GM04503 (cell line): ENCODE measurements at regions not wholly inside any gene's neighbourhood (a gene's known extent, or its start where the extent isn't known, plus 50 kb on each side); places are given as distances from the start of the nearest gene placed in this dataset.

Source experiments
- DNase-seq: peaks from one replicate; pipeline ENCODE4 v3.0.0-alpha.2; 2012; ENCODE audit warnings: low read depth

GRCh38 chr6:22808466-22808865, 239.1 kb downstream of the HDGFL1 start:
- no peak for DNase-seq

- DNase-seq = no peak
These were observed 240.0 kb downstream of the HDGFL1 start for GRCh38 chr6:22809370-22809769.

- no peak for DNase-seq
These were observed 249.8 kb downstream of the HDGFL1 start for GRCh38 chr6:22819209-22819608.

DNA sequence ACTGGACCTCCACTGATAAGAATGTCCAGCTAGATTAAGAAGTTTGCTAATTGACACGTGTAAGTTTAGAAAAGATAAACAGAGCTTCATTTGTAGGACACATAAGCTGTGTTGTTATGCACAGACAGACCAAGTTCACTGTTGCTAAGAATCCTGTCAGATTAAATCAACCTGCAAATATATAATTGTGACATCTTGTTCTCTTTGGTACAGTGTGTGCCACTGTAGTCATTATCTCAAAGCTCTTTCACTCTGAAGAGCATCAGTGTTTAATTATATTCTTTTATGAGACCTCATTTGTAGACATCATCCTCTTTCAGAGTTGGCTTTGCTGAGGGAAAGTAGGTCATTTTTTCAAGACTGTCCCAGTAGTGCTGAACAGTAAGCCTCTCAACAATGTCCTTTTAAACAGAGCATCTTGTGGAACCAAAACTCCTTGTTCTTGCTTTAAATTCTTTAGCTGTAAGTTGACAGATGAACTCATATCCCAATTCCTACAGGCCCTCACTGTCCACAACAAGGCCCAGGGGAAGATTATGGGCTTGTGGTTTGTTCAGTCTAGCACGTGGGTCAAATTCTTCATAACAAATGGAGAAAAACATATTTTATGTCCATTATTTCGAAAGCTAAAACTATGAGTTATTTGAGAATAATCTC, 252.4 kb downstream of the HDGFL1 start:
- DNase-seq = peak; percentile 58

DNA sequence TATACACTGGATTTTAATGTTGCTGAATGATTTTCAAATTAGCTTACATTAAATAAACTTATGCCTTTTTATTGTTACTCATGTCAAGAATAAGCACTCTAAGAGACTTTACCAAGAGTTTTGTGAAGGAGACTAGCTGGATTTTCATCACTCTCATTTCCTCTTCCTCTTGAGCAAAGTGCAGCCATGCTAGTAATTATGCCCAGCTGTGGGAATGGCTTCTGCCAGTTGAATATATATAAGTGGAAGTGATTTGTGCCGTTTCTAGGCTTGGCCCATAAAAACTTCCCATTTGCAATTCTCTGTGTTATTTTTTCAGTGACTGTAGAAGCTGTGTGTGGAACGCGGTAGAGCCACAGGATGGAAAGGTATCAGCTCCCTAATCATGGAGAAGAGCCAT, 255.8 kb downstream of the HDGFL1 start:
- DNase-seq = no peak

GRCh38 chr6:22826961-22827360, 257.6 kb downstream of the HDGFL1 start:
- DNase-seq = no peak

DNA sequence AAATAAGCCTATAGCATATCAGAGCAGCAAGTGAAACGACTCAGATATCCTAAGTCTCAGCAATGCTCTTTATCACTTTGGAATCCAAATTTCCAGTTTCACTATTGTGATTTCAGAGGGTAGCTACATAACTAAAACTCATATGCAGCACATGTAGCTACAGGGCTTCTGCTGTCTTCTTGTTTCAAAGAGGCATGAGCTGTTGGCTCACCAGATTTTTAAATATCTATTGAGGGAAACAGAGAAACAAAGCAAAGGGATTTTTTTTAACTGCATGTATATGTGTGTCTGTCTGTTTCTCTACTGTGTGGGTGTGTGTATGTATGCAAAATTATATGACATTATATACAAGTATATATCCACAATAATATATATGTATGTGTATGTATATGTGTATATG, 258.4 kb downstream of the HDGFL1 start:
- DNase-seq = no peak

DNA sequence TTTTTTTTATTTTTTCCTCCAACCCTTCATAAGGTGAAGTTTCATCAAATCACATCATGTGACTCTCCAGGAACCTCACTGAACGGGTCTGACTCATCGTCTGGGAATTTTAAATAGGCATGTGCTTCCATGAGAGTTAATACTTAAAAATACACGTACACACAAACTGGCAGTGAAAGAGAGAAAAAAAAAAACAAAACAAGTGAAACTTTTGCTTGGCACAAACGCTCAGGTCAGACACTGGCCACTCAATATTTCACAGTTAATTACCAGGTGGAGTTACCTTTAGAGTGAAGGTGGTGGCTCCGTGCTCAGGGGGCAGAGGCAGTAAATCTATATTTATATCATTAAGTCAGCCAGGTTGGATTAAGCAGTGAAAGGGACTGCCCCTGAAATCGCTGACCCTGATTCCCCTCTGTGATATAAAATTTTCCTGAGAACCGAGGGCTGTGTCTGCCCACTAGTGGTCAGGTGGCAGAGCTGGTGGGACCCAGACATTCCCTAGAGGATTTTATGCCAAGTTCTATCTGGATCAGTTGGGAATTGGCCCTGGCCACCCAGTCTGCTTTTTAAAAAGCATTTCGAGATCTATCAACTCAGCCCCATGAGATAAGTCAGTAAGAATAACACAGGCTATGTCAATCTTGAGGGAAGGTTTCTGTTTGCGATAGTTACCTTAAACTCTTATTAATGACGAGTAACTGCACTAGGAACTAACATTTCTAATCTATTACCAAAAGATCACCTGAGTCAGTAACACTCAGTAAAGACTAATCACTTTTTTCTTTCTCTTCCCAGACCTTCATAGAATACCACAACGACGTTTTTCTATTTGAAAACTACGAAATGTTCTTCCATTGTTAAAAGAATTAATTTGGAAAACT, 259.1 kb downstream of the HDGFL1 start:
- DNase-seq = peak; percentile 74

DNA sequence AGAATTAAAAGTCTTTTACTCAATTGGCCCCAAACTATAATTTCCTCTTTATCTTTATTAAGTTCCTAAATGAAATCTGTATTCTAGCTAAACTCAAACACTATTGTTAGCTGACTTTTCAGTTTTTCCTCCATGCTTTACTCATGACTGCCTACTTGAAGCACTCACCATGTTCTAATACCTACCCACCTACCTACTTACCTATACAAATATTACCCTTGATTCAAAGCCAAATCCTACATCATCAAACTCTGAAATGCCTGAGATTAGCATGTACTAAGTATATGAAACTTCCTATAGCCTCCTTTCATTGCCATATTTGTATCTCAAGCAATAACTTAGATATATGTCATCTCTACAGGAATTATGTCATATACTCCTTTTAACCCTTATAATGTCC, 259.7 kb downstream of the HDGFL1 start:
- no peak for DNase-seq

DNA sequence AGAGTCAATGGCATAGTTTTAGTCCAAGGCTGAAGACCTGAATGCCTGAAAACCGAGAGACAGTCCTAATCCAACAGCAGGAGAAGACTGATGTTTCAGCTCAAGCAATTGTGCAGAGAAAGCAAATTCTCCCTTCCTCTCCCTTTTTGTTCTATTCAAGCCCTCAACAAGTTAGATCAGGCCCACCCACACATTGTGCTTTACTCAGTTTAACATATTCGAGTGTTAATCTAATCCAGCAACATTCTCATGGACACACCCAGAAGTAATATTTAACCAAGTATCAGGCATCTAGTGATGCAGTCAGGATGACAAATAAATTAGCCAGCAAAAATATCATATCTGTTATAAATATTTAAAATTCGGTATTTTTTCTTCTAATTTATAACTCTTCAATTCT, 261.1 kb downstream of the HDGFL1 start:
- no peak for DNase-seq

GRCh38 chr6:22833191-22833590, 263.8 kb downstream of the HDGFL1 start:
- DNase-seq = no peak

GRCh38 chr6:22838345-22838744, 269.0 kb downstream of the HDGFL1 start:
- no peak for DNase-seq

DNA sequence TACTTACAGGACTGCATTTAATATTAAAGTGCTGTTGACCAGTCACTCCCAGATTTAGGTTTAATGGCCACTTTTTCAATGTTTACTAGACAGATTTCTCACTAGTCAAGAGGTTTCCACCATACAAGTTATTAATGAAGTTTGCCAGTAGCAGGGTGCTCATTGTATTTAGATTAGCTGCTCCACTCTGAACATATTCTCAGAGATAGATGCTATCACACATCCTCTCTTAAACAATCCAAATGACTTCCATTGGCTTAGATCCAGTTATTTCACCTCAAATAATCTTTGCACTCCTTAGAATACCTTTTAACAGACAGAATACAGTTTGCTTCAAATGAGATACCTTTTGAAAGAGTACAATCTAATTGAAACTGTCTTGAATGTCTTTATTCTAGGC, 276.1 kb downstream of the HDGFL1 start:
- no peak for DNase-seq

GRCh38 chr6:22848121-22848520, 278.8 kb downstream of the HDGFL1 start:
- no peak for DNase-seq

DNA sequence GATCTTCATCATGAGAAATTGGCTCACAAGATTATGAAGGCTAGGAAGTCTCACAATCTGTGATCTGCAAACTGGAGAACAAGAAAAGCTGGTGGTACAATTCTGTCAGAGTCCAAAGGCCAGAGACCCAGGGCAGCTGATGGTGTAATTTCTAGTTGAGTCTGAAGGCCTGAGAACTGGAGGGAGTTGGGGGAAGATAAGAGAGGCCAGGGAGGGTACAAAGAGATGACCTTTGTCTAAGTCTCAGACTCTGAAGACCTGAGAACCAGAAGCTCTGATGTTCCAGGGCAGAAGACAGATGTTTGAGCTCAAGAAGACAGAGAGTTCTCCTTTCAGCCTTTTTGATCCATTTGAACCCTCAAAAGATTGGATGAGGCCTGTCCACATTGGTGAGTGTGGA, 280.6 kb downstream of the HDGFL1 start:
- DNase-seq = no peak

- DNase-seq = no peak
These were observed 282.7 kb downstream of the HDGFL1 start for GRCh38 chr6:22852101-22852500.

- no peak for DNase-seq
These were observed 304.3 kb downstream of the HDGFL1 start for GRCh38 chr6:22873513-22874136.

GRCh38 chr6:22875845-22876244, 306.5 kb downstream of the HDGFL1 start:
- DNase-seq = no peak

DNA sequence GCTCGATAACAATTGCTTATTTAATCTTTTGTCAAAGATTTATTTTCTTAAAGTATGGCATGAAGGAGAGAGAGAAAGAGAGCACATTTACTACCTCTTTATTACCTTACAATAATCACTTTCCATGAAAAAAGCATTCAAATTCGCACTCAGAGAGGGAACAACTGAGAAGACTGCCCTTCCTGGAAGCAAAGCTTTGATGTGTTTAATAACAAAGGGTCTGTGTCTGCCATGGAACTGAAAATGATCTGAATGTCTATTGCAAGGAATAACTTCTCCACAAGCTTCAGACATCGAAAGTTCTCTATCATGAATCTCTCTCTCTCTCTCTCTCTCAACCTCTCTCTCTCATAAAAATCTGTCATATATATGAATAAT, 308.9 kb downstream of the HDGFL1 start:
- DNase-seq = no peak

- DNase-seq = no peak
These were observed 309.3 kb downstream of the HDGFL1 start for GRCh38 chr6:22878706-22879105.

DNA sequence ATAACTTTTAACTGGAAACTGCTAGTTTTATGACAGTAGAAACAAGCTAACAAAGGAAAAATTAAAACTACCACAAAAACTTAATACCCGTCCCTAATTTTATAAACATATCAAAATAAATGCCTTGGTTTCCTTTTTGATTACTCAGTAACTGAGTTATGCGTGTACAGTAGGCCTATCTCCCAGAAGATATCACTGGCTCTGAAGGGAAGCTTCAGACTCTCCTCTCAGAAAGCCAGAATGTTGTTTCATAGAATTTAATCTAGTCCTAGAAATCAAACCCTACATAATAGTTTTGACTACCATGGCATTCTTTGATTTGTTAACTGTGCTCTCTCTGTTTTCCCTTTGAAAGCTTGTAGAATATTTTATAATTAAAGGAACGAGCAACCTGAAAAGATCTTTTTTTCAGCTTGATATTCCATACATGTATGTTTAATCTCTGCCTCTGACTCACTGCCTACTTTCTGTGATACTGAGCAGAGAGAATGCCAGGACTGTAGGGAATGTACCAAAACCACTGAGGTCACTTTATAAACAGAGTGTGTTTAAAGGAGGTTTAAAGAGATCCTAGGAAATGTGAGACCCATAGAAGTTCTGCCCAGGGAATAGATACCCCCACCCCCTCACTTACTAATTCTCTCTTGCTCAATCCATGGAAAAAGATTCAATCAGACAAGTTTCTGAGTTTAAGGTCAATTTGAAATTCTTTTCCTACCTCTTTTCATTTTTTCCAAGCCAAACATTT, 311.5 kb downstream of the HDGFL1 start:
- DNase-seq = peak; percentile 88

- no peak for DNase-seq
These were observed 313.2 kb downstream of the HDGFL1 start for GRCh38 chr6:22882581-22882980.
